Upper lobe of right lung (tissue), 1 donor: ENCODE measurements at regions not wholly inside any gene's neighbourhood (a gene's known extent, or its start where the extent isn't known, plus 50 kb on each side); places are given as distances from the start of the nearest gene placed in this dataset.

ENCODE experiments used
- ATAC-seq: fragments of 200-7000 bp; cut with Tn5 transposase; one replicate; pipeline ENCODE4 v1.9.1; 2020; ENCODE audit warnings: mild to moderate bottlenecking, moderate library complexity
- DNase-seq: peaks from one replicate; pipeline ENCODE4 v3.0.0-alpha.2; 2020
- H3K27ac ChIP-seq: fragments of 200-600 bp; one replicate; pipeline ENCODE4 v1.8.0; 2022
- H3K27me3 ChIP-seq: fragments of 200-600 bp; one replicate; pipeline ENCODE4 v1.8.0; 2022; ENCODE audit warnings: mild to moderate bottlenecking
- H3K36me3 ChIP-seq: fragments of 200-600 bp; one replicate; pipeline ENCODE4 v1.8.0; 2022
- H3K4me1 ChIP-seq: fragments of 200-600 bp; one replicate; pipeline ENCODE4 v1.8.0; 2022
- H3K4me3 ChIP-seq: fragments of 200-600 bp; one replicate; pipeline ENCODE4 v1.8.0; 2022; ENCODE audit warnings: mild to moderate bottlenecking
- H3K9me3 ChIP-seq: fragments of 200-600 bp; one replicate; pipeline ENCODE4 v1.8.0; 2022
- CTCF ChIP-seq: fragments of 200-600 bp; IDR thresholded peaks from one replicate; pipeline ENCODE4 v1.8.0; 2022; ENCODE audit warnings: antibody characterized with exemption
- intact Hi-C: fragments of 100-400 bp; cut with DNase I; formaldehyde crosslinking; loops from one replicate; pipeline ENCODE4 v1.11.0; 2022
- donor health status: DM: no; HTN: yes; CAD: no; lungs with severe emphysema.

GRCh38 chr18:65091744-65092329, 659.0 kb upstream of the CDH7 start:
- TF ChIP-seq CTCF, result peak; percentile 34
- Histone ChIP-seq H3K4me1 (no peaks in the 10 kb centered on the region), H3K9me3 (no peaks in the 10 kb centered on the region), H3K27ac (no peak overlapping the region), H3K4me3 (no peak overlapping the region), H3K27me3 (no peaks in the 10 kb centered on the region), H3K36me3 (no peaks in the 10 kb centered on the region)
- ATAC-seq (no peak), DNase-seq (no peak)
- intact Hi-C loops, result no loop called here

GRCh38 chr18:65082907-65083306, 667.9 kb upstream of the CDH7 start:
- no peaks in the 10 kb centered on the region for H3K27me3 ChIP-seq
- no peak overlapping the region for H3K27ac ChIP-seq
- no peak for ATAC-seq
- no peak for TF ChIP-seq CTCF
- H3K4me3 ChIP-seq, result no peak overlapping the region
- H3K36me3 ChIP-seq, result no peaks in the 10 kb centered on the region
- H3K9me3 ChIP-seq, result no peaks in the 10 kb centered on the region
- intact Hi-C loops, result no loop called here
- no peaks in the 10 kb centered on the region for H3K4me1 ChIP-seq
- no peak for DNase-seq

- H3K9me3 ChIP-seq, result no peaks in the 10 kb centered on the region
- TF ChIP-seq CTCF, result no peak
- H3K4me3 ChIP-seq, result no peak overlapping the region
- H3K36me3 ChIP-seq, result no peaks in the 10 kb centered on the region
- DNase-seq (no peak), ATAC-seq (no peak)
- H3K4me1 ChIP-seq, result no peaks in the 10 kb centered on the region
- no peaks in the 10 kb centered on the region for H3K27me3 ChIP-seq
- H3K27ac ChIP-seq, result no peak overlapping the region
- intact Hi-C loops, result no loop called here
Measured at GRCh38 chr18:65081786-65082185, 669.0 kb upstream of the CDH7 start.

GRCh38 chr18:65073060-65073550, 677.7 kb upstream of the CDH7 start:
- DNase-seq, result no peak
- ATAC-seq, result no peak
- H3K36me3 ChIP-seq, result no peaks in the 10 kb centered on the region
- no peak overlapping the region for H3K27ac ChIP-seq
- H3K9me3 ChIP-seq, result no peaks in the 10 kb centered on the region
- intact Hi-C loops, result no loop called here
- no peaks in the 10 kb centered on the region for H3K27me3 ChIP-seq
- no peaks in the 10 kb centered on the region for H3K4me1 ChIP-seq
- no peak for TF ChIP-seq CTCF
- H3K4me3 ChIP-seq, result no peak overlapping the region

- intact Hi-C loops, result no loop called here
Measured at GRCh38 chr18:65057439-65058083, 693.3 kb upstream of the CDH7 start.

More at GRCh38 chr18:65057439-65058083, 693.3 kb upstream of the CDH7 start:
- DNase-seq, result no peak
- no peaks in the 10 kb centered on the region for H3K27me3 ChIP-seq
- no peaks in the 10 kb centered on the region for H3K36me3 ChIP-seq
- H3K4me3 ChIP-seq, result peak overlapping the region; percentile 10
- H3K9me3 ChIP-seq, result no peaks in the 10 kb centered on the region
- TF ChIP-seq CTCF, result no peak
- H3K27ac ChIP-seq, result no peak overlapping the region
- no peaks in the 10 kb centered on the region for H3K4me1 ChIP-seq
- no peak for ATAC-seq
